ENCODE measurements at regions not wholly inside any gene's neighbourhood (a gene's known extent, or its start where the extent isn't known, plus 50 kb on each side); places are given as distances from the start of the nearest gene placed in this dataset.

DNA sequence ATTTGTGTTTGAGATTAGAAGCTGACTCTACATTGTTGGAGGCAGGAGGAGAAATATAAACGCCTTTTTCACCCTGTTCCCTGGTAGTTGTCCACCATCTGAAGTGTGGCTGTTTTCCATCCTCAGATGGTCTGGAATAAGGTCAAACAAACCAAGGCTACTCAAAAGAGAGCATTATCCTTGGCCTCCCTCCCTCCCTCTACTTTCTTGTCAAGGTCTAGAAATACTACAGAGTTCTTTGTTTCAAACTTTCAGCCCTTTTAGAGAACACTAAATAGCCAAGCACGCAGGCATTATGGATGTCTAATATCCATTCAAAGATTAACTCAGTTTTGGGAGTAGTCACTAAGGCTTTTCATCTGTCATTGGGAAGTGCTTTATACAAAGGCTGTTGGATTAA is 215.8 kb upstream of the ITGA4 start:
- no peak for DNase-seq (ENCODE audit: low read depth in 3 of 3, low spot score in 1 of 3)

- no peak for DNase-seq (ENCODE audit: low read depth in 3 of 3, low spot score in 1 of 3)
These were observed 215.4 kb upstream of the ITGA4 start for GRCh38 chr2:181241797-181242196.

DNA sequence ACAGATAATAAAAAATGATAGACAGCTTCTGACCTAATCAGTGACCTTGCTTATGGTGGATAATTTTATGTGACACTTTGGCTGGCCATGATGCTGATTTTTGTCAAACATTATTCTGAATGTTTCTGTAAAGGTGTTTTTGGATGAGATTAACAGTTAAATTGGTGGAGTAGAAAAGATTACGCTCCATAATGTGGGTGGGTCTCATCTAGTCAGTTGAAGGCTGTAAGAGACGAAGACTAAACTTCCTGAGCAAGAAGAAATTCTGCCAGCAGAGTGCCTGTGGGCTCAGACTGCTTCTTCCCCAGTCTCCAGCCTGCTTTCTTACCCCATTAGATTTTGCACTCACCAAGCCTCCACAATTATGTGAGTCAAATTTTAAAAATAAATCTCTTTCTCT is 214.9 kb upstream of the ITGA4 start:
- no peak for DNase-seq (ENCODE audit: low read depth in 3 of 3, low spot score in 1 of 3)

DNA sequence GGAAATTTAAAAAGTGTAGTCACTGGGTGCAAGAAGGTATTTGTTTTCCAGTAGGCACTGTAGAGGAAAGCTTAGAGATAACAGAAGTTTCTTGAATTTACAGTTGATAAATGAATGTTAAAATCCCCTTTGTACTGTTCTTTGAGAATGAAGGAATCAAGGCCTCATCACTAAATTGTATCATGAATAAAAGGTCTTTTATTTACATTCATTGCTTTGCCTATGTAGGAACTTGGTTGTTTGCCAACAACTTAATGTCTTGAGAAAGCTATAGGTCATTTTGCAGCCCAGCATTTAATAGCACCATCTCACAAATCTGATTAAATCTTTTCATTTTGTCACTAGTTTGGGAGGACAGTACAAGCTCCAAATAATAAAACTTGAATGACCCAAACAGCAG is 213.9 kb upstream of the ITGA4 start:
- DNase-seq (ENCODE audit: low read depth in 3 of 3, low spot score in 1 of 3) = no peak

DNA sequence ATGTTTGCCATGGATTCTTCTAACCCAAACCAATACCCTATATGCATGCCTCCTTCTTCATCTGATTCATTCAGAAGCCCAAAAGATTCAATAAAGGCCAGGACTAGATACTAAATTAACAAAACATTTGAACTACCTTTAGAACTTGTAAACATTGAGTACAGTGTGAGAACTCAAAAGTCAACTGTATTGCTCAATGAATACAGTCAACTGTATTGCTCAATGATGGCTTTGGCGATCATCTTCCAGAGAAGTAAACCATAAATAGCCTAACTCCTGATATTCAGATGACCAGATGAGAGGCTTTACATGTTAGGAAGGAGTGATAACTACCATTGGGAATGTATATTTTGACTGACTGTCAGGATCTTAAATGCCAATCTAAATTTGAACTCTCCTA is 206.5 kb upstream of the ITGA4 start:
- no peak for DNase-seq (ENCODE audit: low read depth in 3 of 3, low spot score in 1 of 3)

GRCh38 chr2:181252262-181253148 is 204.7 kb upstream of the ITGA4 start:
- no peak for DNase-seq (ENCODE audit: low read depth in 3 of 3, low spot score in 1 of 3)

GRCh38 chr2:181253438-181253837 is 203.7 kb upstream of the ITGA4 start:
- no peak for DNase-seq (ENCODE audit: low read depth in 3 of 3, low spot score in 1 of 3)

- DNase-seq (ENCODE audit: low read depth in 3 of 3, low spot score in 1 of 3) = no peak
These were observed 201.5 kb upstream of the ITGA4 start for GRCh38 chr2:181255651-181256050.

GRCh38 chr2:181258720-181259119 is 198.5 kb upstream of the ITGA4 start:
- no peak for DNase-seq (ENCODE audit: low read depth in 3 of 3, low spot score in 1 of 3)

DNA sequence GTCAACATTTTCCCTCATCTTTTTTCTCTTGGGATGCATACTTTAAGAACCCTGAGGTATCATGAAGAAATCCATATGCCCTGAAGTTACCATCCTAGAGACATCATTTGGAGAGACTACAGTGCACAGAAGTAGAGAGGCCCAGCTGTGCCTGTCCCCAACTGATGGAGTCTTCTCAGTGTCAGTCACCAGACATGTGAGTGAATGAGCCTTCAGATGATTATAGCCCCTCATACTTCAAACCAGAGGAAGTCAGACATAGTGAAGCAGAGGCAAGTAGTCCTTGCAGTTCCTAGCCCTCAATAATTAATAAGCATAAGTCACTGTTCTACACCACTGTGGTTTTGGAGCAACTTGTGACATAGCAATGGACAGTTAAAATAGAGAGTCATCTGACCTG is 194.4 kb upstream of the ITGA4 start:
- DNase-seq (ENCODE audit: low read depth in 3 of 3, low spot score in 1 of 3) = no peak

GRCh38 chr2:181264001-181264400 is 193.2 kb upstream of the ITGA4 start:
- no peak for DNase-seq (ENCODE audit: low read depth in 3 of 3, low spot score in 1 of 3)

DNA sequence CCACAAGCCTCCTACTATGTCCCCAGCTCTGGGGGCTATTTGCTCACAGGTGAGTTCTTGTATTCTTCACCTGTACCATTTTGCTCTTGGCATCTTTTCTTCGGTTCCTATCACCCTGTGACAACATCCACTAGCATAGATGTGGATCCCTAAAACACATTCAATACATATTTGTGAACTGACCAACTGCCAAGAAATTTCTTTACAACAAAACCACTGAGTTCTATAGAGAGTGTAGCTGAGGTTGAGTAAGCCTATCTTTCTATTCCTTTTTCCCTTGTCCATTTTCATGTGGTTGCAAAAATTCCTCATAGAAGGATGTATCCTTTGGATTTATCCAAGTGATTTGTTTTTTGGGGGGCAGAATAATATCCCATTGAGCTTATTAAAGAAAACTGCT is 192.7 kb upstream of the ITGA4 start:
- no peak for DNase-seq (ENCODE audit: low read depth in 3 of 3, low spot score in 1 of 3)

DNA sequence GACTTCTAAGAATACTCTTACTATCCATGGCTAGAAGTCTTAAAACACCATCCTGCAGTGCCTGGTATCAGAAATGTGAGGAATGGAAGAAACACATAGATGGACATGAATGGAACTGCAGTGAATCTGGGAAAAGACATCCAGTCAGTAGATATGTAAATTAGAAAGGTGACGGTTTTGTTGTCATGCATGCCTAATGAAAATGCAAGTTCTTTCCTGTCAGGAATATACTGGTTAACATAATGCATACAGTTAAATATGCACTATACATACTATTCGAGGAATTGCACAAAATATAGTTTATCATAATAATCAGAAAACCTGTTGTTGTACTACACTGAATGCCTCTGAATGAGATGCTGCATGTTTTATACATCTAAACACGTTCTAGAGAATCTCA is 190.6 kb upstream of the ITGA4 start:
- DNase-seq (ENCODE audit: low read depth in 3 of 3, low spot score in 1 of 3) = no peak

GRCh38 chr2:181268174-181268867 is 188.9 kb upstream of the ITGA4 start:
- no peak for DNase-seq (ENCODE audit: low read depth in 3 of 3, low spot score in 1 of 3)

DNA sequence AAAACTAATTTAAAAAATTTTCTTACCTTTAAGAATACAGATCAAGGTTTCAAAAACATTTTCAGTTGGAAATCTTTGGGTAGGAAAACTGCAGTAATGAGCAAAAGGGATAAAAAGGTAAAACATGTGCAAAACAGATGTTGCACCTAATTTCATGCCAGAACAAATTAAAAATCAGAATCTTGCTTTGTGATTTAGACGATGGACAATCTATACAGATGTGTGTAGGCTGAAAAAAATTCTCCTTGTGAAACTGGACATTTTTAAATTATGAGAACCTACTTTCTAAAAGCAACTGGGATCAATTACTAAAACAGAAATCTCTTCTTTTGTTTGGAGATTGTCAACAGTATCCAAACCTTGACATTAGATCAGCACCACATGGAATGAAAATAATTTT is 183.2 kb upstream of the ITGA4 start:
- DNase-seq (ENCODE audit: low read depth in 3 of 3, low spot score in 1 of 3) = no peak

- DNase-seq (ENCODE audit: low read depth in 3 of 3, low spot score in 1 of 3) = no peak
These were observed 181.5 kb upstream of the ITGA4 start for GRCh38 chr2:181275643-181276070.

DNA sequence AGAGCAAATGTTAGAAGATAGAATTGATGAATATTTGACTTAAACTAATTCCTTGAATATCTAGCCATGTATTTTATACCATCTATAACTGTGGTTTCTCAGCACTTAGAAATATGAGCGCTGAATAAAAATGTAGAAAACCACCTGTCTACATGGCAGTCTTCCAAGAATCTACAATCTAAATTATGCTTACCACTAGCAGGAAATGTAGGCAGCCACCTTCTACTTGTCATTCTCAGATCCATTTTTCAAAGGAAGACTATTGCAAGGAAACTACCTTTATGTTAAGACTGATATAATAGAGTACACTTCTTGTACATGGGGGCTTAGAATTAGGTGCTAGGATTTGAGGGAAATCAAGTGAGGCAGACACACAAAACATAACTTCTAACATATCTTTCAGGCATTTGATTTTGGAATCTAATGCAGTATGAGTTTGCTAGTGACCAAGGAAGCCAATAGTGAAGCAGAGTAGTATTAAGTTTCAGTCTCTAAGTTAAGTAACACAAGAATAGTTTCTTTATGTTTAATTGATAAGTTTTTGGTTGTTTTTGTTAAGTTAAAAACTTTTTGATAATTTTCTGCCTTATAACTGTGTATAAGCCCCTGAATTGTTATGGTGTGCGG is 175.9 kb upstream of the ITGA4 start:
- no peak for DNase-seq (ENCODE audit: low read depth in 3 of 3, low spot score in 1 of 3)

- DNase-seq (ENCODE audit: low read depth in 3 of 3, low spot score in 1 of 3) = no peak
These were observed 172.1 kb upstream of the ITGA4 start for GRCh38 chr2:181285116-181285515.

DNA sequence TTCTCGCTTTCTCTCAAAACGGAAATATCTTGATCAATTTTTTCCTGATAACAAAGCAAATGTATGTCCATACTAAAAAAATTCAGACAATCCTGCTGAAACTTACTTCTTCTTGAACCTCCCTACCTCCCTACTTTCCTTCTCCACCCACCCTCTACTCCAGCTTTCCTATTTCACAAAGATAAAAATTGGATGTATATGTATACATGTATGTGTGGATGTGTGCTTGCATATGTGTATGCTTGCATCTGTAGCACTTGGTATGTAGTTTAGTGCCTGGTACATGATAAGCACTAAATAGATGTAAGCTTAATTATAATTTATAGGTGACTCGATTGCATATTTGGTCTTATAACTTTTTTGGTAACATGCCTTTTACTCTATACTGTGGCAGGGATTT is 167.5 kb upstream of the ITGA4 start:
- DNase-seq (ENCODE audit: low read depth in 3 of 3, low spot score in 1 of 3) = no peak

- no peak for DNase-seq (ENCODE audit: low read depth in 3 of 3, low spot score in 1 of 3)
These were observed 167.0 kb upstream of the ITGA4 start for GRCh38 chr2:181290182-181290581.

DNA sequence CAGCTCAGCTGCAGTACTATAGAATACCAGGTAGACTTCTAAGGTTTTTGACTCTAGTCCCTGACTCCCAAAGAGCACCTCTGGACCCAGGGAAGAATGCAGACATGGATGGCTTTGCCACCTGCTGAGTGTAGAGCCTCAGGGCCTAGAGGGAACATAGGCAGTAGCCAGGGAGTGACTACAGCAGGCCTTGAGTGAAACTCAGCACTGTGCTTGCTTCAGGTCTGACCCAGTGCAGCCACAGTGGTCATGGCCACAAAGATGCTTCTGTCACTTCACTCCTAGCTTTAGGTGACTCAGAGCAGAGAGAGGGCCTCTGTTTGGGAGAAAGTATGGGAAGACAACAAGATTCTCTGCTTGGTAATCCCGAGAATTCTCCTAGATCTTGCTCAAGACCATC is 162.2 kb upstream of the ITGA4 start:
- DNase-seq (ENCODE audit: low read depth in 3 of 3, low spot score in 1 of 3) = no peak

DNA sequence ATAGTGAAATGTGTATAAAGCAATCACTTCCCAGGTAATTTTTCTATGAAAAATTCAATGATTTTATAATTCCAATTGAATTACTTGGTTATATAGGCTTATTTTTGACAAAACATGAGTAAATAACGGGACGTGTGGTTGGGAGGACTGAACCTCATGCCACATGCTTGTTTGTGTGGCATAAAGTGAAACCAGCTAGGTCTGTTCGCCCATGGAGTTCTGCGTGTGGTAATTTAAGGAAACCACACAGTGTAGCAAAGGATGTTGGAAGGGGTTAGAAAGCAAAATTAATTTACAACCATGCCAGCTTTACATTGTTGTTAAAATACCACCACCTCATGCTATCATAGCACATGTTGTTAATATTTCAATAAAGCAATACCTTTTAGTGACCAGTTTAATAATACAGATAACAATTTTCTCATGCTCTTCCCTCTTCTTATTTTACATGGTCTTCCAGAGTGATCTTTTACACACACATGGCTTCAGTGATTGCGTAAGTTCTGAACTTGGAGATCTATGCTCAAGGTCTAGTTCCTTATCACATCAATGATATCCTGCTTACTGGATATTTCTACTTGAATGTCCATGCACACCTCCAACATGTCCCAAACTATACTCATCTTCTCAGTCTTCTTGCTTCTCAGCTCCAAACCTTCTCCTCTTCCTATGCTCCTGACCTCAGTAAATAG is 156.4 kb upstream of the ITGA4 start:
- no peak for DNase-seq (ENCODE audit: low read depth in 3 of 3, low spot score in 1 of 3)

Measured in stimulated activated CD4-positive, alpha-beta T cell treated with anti-CD3 and anti-CD28 coated beads, TNF-alpha, amount 100 ng/mL, for 1 hour (primary cell).